IMR-90 (cell line): ENCODE measurements at regions not wholly inside any gene's neighbourhood (a gene's known extent, or its start where the extent isn't known, plus 50 kb on each side); places are given as distances from the start of the nearest gene placed in this dataset.

Source experiments
- ATAC-seq: fragments of 200-7000 bp; cut with Tn5 transposase; 2 replicates; pipeline ENCODE4 v1.9.1; 2020; ENCODE audit warnings: low read depth, mild to moderate bottlenecking, moderate library complexity
- BruUV-seq: library from RNA; stranded (reverse); fragments of 400-500 nt; replicated peaks from 2 replicates; lab custom pipeline; 2021; lab: Mats Ljungman, UMichigan
- CTCF ChIA-PET: fragments of 300-600 bp; formaldehyde crosslinking; extraction: SDS; loops from one replicate; lab custom pipeline; 2021; ENCODE audit warnings: antibody characterized with exemption; lab: Yijun Ruan, JAX
- POLR2A ChIA-PET: fragments of 300-600 bp; sonication (Branson Sonifier 250); formaldehyde crosslinking; loops from one replicate; lab custom pipeline; 2022; ENCODE audit warnings: antibody characterized with exemption; ENCODE audit not compliant: unreplicated experiment; lab: Charles Lee
- DNase-seq: peaks from one replicate; pipeline ENCODE4 v3.0.0; 2013
- H2AFZ ChIP-seq: replicated peaks from 2 replicates; pipeline ENCODE3; 2013; ENCODE audit warnings: low read length, mild to moderate bottlenecking; ENCODE audit not compliant: poor library complexity
- H2AK5ac ChIP-seq: 2 replicates; pipeline ENCODE4 v1.6.1; 2013; ENCODE audit warnings: low read depth, low read length, inconsistent platforms
- H2AK9ac ChIP-seq: replicated peaks from 2 replicates; pipeline ENCODE3; 2013; ENCODE audit warnings: mild to moderate bottlenecking, low read depth, low read length, moderate library complexity; ENCODE audit not compliant: poor library complexity
- H2BK120ac ChIP-seq: 2 replicates; pipeline ENCODE4 v1.6.1; 2013; ENCODE audit warnings: low read depth, low read length, inconsistent platforms
- H2BK15ac ChIP-seq: 3 replicates; pipeline ENCODE4 v1.6.1; 2013; ENCODE audit warnings: low read depth, low read length, inconsistent platforms
- H2BK20ac ChIP-seq: 2 replicates; pipeline ENCODE4 v1.6.1; 2013; ENCODE audit warnings: low read depth, mild to moderate bottlenecking, inconsistent platforms, low read length, moderate library complexity
- H2BK5ac ChIP-seq: 2 replicates; pipeline ENCODE4 v1.6.1; 2013; ENCODE audit warnings: mild to moderate bottlenecking, low read depth, low read length, inconsistent platforms; ENCODE audit not compliant: poor library complexity, severe bottlenecking
- H3K14ac ChIP-seq: replicated peaks from 2 replicates; pipeline ENCODE4 v1.6.1; 2013; ENCODE audit warnings: low read depth, low read length, inconsistent platforms
- H3K18ac ChIP-seq: 2 replicates; pipeline ENCODE4 v1.6.1; 2013; ENCODE audit warnings: low read depth, low read length, control low read depth
- H3K23ac ChIP-seq: 2 replicates; pipeline ENCODE4 v1.6.1; 2013; ENCODE audit warnings: low read depth, low read length, inconsistent platforms
- H3K27ac ChIP-seq: 2 replicates; pipeline ENCODE4 v1.5.1; 2013; ENCODE audit warnings: mild to moderate bottlenecking, control low read depth, low read length; ENCODE audit not compliant: insufficient read depth
- H3K27me3 ChIP-seq: 2 replicates; pipeline ENCODE4 v1.6.1; 2013; ENCODE audit warnings: low read length; ENCODE audit not compliant: control insufficient read depth, insufficient read depth
- H3K36me3 ChIP-seq: 2 replicates; pipeline ENCODE4 v1.6.1; 2013; ENCODE audit warnings: low read length, mixed read lengths; ENCODE audit not compliant: control insufficient read depth, insufficient read depth
- H3K4ac ChIP-seq: 2 replicates; pipeline ENCODE4 v1.6.1; 2013; ENCODE audit warnings: low read depth, low read length, inconsistent platforms
- H3K4me1 ChIP-seq: 2 replicates; pipeline ENCODE4 v1.6.1; 2013; ENCODE audit warnings: low read length, mixed read lengths; ENCODE audit not compliant: control insufficient read depth, insufficient read depth
- H3K4me2 ChIP-seq: 2 replicates; pipeline ENCODE4 v1.6.1; 2013; ENCODE audit warnings: low read depth, mild to moderate bottlenecking, control low read depth, low read length, moderate library complexity
- H3K4me3 ChIP-seq: 2 replicates; pipeline ENCODE4 v1.5.1; 2013; ENCODE audit warnings: low read depth, mild to moderate bottlenecking, control low read depth, low read length, moderate library complexity; ENCODE audit not compliant: insufficient read depth
- H3K56ac ChIP-seq: 2 replicates; pipeline ENCODE4 v1.6.1; 2013; ENCODE audit warnings: low read length, inconsistent platforms; ENCODE audit not compliant: insufficient read depth; ENCODE audit errors: extremely low read depth
- H3K79me1 ChIP-seq, 2 experiments: 2 replicates each; pipeline ENCODE4 v1.6.1; 2013; ENCODE audit warnings: low read length in 2 of 2, inconsistent platforms in 1 of 2, low read depth in 1 of 2
- H3K9ac ChIP-seq: 2 replicates; pipeline ENCODE4 v1.6.1; 2013; ENCODE audit warnings: low read depth, low read length, control low read depth
- H3K9me1 ChIP-seq: 2 replicates; pipeline ENCODE4 v1.6.1; 2013; ENCODE audit warnings: low read length, inconsistent platforms; ENCODE audit not compliant: insufficient read depth
- H3K9me3 ChIP-seq: 2 replicates; pipeline ENCODE4 v1.6.1; 2013; ENCODE audit warnings: low read length; ENCODE audit not compliant: control insufficient read depth, insufficient read depth
- H4K20me1 ChIP-seq: 2 replicates; pipeline ENCODE4 v1.6.1; 2013; ENCODE audit warnings: low read length, inconsistent platforms; ENCODE audit not compliant: insufficient read depth
- H4K5ac ChIP-seq: 2 replicates; pipeline ENCODE4 v1.6.1; 2013; ENCODE audit warnings: mild to moderate bottlenecking, low read depth, low read length, control low read depth
- H4K8ac ChIP-seq, 2 experiments: 2 replicates each; pipeline ENCODE4 v1.6.1; 2013; ENCODE audit warnings: low read depth in 2 of 2, low read length in 2 of 2, control low read depth in 1 of 2, inconsistent platforms in 1 of 2
- H4K91ac ChIP-seq: 2 replicates; pipeline ENCODE4 v1.6.1; 2013; ENCODE audit warnings: low read depth, low read length, inconsistent platforms; ENCODE audit not compliant: insufficient read depth
- CEBPB ChIP-seq: IDR thresholded peaks from 2 replicates; pipeline ENCODE4 v1.6.1; 2012; ENCODE audit warnings: low read depth, low read length, improper control_type of control experiment
- CHD1 ChIP-seq: IDR thresholded peaks from 2 replicates; pipeline ENCODE4 v1.6.1; 2012; ENCODE audit warnings: low read depth, low read length, improper control_type of control experiment
- FOS ChIP-seq: fragments of 150-350 bp; IDR thresholded peaks from 2 replicates; pipeline ENCODE4 v1.6.1; 2016; ENCODE audit warnings: low read depth, low read length
- MAZ ChIP-seq: IDR thresholded peaks from 2 replicates; pipeline ENCODE4 v1.6.1; 2012; ENCODE audit warnings: low read depth, mild to moderate bottlenecking, low read length, improper control_type of control experiment, moderate library complexity, borderline replicate concordance
- NFE2L2 ChIP-seq: fragments of 150-350 bp; IDR thresholded peaks from 2 replicates; pipeline ENCODE4 v1.6.1; 2016; ENCODE audit warnings: low read depth, mild to moderate bottlenecking, low read length
- RCOR1 ChIP-seq: IDR thresholded peaks from 2 replicates; pipeline ENCODE4 v1.6.1; 2012; ENCODE audit warnings: mild to moderate bottlenecking, low read length, improper control_type of control experiment; ENCODE audit not compliant: insufficient replicate concordance
- SMC3 ChIP-seq: fragments of 150-350 bp; IDR thresholded peaks from 2 replicates; pipeline ENCODE4 v1.6.1; 2016; ENCODE audit warnings: low read depth, mild to moderate bottlenecking, antibody characterized with exemption, low read length, moderate library complexity
- WGBS, 2 experiments: methylation state at CpG; one replicate each; pipeline versions ENCODE4 v1.1.5 to v1.1.7; 2013; ENCODE audit warnings: missing lambda C conversion rate in 2 of 2; ENCODE audit not compliant: insufficient read length in 1 of 2; ENCODE audit errors: extremely low coverage in 2 of 2; 5-methylcytosine and 5-hydroxymethylcytosine counted together
- dilution Hi-C: fragments of 300-500 bp; cut with HindIII; formaldehyde crosslinking; loops from one replicate; pipeline ENCODE4 v1.14.3; 2018; ENCODE audit warnings: low sequenced_read_pairs; ENCODE audit not compliant: unreplicated experiment
- in situ Hi-C: fragments of 300-500 bp; cut with MboI; formaldehyde crosslinking; loops from 3 replicates; pipeline ENCODE4 v1.14.3; 2019; ENCODE audit warnings: low sequenced_read_pairs, inconsistent platforms, mixed read lengths
- intact Hi-C: fragments of 100-400 bp; cut with micrococcal nuclease; formaldehyde crosslinking; loops from 2 replicates; pipeline ENCODE4 v1.10.0; 2022
- TF ChIP-seq, protein P1 (sequence below): conservative IDR thresholded peaks from 2 replicates; pipeline ENCODE4 v1.5.1; 2012; ENCODE audit warnings: mild to moderate bottlenecking, low read depth, low read length, improper control_type of control experiment

DNA sequence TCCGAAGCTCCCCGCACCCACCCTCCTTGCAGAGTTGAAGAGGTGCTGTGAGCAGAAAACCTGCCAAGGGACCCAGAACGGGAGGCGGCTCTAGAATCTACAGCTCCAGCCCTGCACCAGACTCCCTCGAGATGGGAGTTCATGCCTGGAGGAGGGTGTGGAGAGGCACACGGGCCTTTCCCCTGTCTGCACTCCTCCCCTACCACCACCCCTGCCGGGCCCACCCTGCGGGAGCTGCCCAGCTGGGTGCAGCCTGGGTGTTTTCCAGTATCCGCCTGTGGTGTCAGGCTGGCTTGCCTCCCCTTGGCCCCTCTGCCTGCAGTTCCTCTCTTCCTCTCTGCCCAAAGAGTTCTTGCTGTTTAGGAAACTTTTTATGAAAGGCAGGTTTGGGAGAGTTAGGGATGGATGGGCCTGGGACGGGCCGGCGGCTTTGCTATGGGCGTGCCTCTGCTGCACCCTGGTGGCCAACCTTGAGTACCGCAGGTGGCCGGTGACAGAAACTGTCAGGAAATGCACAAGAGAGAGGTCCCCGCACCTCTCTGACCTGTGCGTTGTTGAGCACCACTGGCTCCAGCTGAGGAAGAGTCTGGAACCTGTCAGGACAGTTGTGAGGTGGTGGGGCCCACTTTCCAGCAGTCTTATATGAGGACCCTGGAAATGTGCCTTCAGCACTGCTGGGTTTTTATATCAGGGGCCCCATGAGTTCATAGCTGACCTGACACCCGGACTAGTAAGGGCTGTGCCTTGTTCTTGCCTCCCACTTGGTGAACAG is 354.1 kb downstream of the SEC14L1 start (continued):
- TF ChIP-seq CHD1 (no peak), MAZ (no peak)

DNA sequence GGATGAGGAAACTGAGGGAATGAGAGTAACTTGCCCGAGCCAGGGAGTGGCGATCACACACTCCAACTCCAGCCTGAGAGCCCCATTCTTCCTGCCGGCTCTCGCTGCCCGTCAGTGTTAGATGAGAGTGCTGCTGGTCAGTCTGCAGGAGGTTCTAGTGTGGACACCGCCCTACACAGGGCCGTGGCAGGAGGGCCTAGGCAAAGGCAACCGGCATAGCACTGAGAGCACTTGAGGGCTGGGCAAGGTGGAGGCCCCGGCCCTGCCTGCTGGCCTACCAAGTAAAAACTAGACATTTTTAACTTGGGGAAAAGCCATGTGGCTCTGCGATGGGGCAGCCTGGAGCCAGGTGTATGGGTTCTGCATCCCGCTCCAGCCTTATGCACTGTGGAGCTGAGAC is 354.8 kb downstream of the SEC14L1 start:
- H3K4me1 ChIP-seq, result peaks cover 3% of the 10 kb centered on the region; the same call in 1 of the 2 replicates
- H2AK9ac ChIP-seq, result no peak overlapping the region
- WGBS, 2 experiments, result 96% methylated on average over 4 of the region's 11 CpGs; no CpG with 5 or more reads in 1 of the 2 experiments
- H3K4me3 ChIP-seq, result no peak overlapping the region
- H3K4me2 ChIP-seq, result no peak overlapping the region
- no peak overlapping the region for H4K91ac ChIP-seq
- H4K8ac ChIP-seq, result no peak overlapping the region
- DNase-seq (no peak), ATAC-seq (no peak)
- H3K36me3 ChIP-seq, result peaks cover 83% of the 10 kb centered on the region
- H3K27ac ChIP-seq, result no peak overlapping the region
- peak overlapping the region; percentile 20; the same call in 1 of the 2 replicates for H2AK5ac ChIP-seq
- no peak overlapping the region for H3K4ac ChIP-seq
- H4K5ac ChIP-seq, result no peak overlapping the region
- H4K20me1 ChIP-seq, result peaks cover 43% of the 10 kb centered on the region
- H3K9me1 ChIP-seq, result no peaks in the 10 kb centered on the region
- intact Hi-C loops (loop anchor here (1.0 kb wide), 2 partner anchors 65 to 164 kb away; no protein-coding TSS in a partner anchor), dilution Hi-C loops (no loop called here), in situ Hi-C loops (loop anchor here (5.0 kb wide), 1 partner anchor 168 kb away; no protein-coding TSS in a partner anchor)
- no TSS peak for BruUV-seq
- no peak overlapping the region for H2AFZ ChIP-seq
- no peak overlapping the region for H2BK120ac ChIP-seq
- no peak overlapping the region for H2BK20ac ChIP-seq
- H3K9ac ChIP-seq, result no peak overlapping the region
- peaks cover 0 to 55% of the 10 kb centered on the region in 2 experiments; a peak in 3 of 4 replicates for H3K79me1 ChIP-seq
- no peak overlapping the region for H3K14ac ChIP-seq
- ChIA-PET CTCF (interaction anchor here (0.5 to 0.7 kb wide), 4 partner anchors 10 to 242 kb away, joined by 3 read pairs; no protein-coding TSS in a partner anchor), POLR2A (no interaction called here)
- H2BK15ac ChIP-seq, result no peak overlapping the region
- no peak overlapping the region for H3K18ac ChIP-seq
- no peaks in the 10 kb centered on the region for H3K27me3 ChIP-seq
- H3K56ac ChIP-seq, result no peak overlapping the region
- no peak overlapping the region for H2BK5ac ChIP-seq
- TF ChIP-seq RCOR1, result no peak
- no peak for TF ChIP-seq FOS
- no peak for TF ChIP-seq NFE2L2
- TF ChIP-seq CHD1, result no peak
- TF ChIP-seq, protein P1, sequence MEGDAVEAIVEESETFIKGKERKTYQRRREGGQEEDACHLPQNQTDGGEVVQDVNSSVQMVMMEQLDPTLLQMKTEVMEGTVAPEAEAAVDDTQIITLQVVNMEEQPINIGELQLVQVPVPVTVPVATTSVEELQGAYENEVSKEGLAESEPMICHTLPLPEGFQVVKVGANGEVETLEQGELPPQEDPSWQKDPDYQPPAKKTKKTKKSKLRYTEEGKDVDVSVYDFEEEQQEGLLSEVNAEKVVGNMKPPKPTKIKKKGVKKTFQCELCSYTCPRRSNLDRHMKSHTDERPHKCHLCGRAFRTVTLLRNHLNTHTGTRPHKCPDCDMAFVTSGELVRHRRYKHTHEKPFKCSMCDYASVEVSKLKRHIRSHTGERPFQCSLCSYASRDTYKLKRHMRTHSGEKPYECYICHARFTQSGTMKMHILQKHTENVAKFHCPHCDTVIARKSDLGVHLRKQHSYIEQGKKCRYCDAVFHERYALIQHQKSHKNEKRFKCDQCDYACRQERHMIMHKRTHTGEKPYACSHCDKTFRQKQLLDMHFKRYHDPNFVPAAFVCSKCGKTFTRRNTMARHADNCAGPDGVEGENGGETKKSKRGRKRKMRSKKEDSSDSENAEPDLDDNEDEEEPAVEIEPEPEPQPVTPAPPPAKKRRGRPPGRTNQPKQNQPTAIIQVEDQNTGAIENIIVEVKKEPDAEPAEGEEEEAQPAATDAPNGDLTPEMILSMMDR, result no peak
- TF ChIP-seq CEBPB, result no peak
- no peak for TF ChIP-seq SMC3
- TF ChIP-seq MAZ, result no peak
- no peaks in the 10 kb centered on the region for H3K9me3 ChIP-seq
- H3K23ac ChIP-seq, result no peak overlapping the region
